Muscle layer of duodenum (tissue), 2 donors: ENCODE measurements at regions not wholly inside any gene's neighbourhood (a gene's known extent, or its start where the extent isn't known, plus 50 kb on each side); places are given as distances from the start of the nearest gene placed in this dataset.
A peak's percentile ranks its signal among the peaks of the same experiment; 100 is the strongest.

ENCODE experiments used
- H3K27ac ChIP-seq: one replicate; pipeline ENCODE4 v1.7.0; 2013; ENCODE audit warnings: mild to moderate bottlenecking, low read length
- H3K27me3 ChIP-seq: one replicate; pipeline ENCODE4 v1.7.0; 2013; ENCODE audit warnings: low read depth, mild to moderate bottlenecking, control low read depth, low read length
- H3K36me3 ChIP-seq, 2 donors: one replicate each; pipeline ENCODE4 v1.7.0; 2013; ENCODE audit warnings: low read length in 2 of 2, control low read depth in 1 of 2, mild to moderate bottlenecking in 1 of 2; ENCODE audit not compliant: insufficient read depth in 2 of 2, control insufficient read depth in 1 of 2
- H3K4me1 ChIP-seq, 2 donors: one replicate each; pipeline ENCODE4 v1.7.0; 2013; ENCODE audit warnings: low read length in 2 of 2, mild to moderate bottlenecking in 2 of 2, control low read depth in 1 of 2, moderate library complexity in 1 of 2; ENCODE audit not compliant: insufficient read depth in 2 of 2, control insufficient read depth in 1 of 2
- H3K4me3 ChIP-seq, 2 donors: one replicate each; pipeline ENCODE4 v1.7.0; 2013; ENCODE audit warnings: low read length in 2 of 2, low read depth in 1 of 2, mild to moderate bottlenecking in 1 of 2
- H3K9me3 ChIP-seq, 2 donors: one replicate each; pipeline ENCODE4 v1.7.0; 2013; ENCODE audit warnings: low read length in 2 of 2, control low read depth in 1 of 2, mild to moderate bottlenecking in 1 of 2; ENCODE audit not compliant: control insufficient read depth in 1 of 2
- donor health status: healthy.

GRCh38 chr3:159711560-159712333 is 276.9 kb upstream of the IL12A start:
- Histone ChIP-seq H3K9me3 (peaks cover 0 to 4% of the 10 kb centered on the region in 2 donors), H3K4me3 (no peak overlapping the region), H3K4me1 (no peaks in the 10 kb centered on the region), H3K27me3 (no peaks in the 10 kb centered on the region), H3K27ac (no peak overlapping the region), H3K36me3 (no peaks in the 10 kb centered on the region)

- H3K4me3 ChIP-seq = no peak overlapping the region
- H3K36me3 ChIP-seq = no peaks in the 10 kb centered on the region
- no peaks in the 10 kb centered on the region for H3K9me3 ChIP-seq
- H3K4me1 ChIP-seq = no peaks in the 10 kb centered on the region
- H3K27ac ChIP-seq = no peak overlapping the region
- no peaks in the 10 kb centered on the region for H3K27me3 ChIP-seq
Observed at GRCh38 chr3:159721324-159721723, 267.3 kb upstream of the IL12A start.

- H3K27ac ChIP-seq = no peak overlapping the region
- no peaks in the 10 kb centered on the region for H3K4me1 ChIP-seq
- H3K4me3 ChIP-seq = no peak overlapping the region
- no peaks in the 10 kb centered on the region for H3K9me3 ChIP-seq
- no peaks in the 10 kb centered on the region for H3K36me3 ChIP-seq
- no peaks in the 10 kb centered on the region for H3K27me3 ChIP-seq
Observed at GRCh38 chr3:159723295-159723694, 265.3 kb upstream of the IL12A start.

DNA sequence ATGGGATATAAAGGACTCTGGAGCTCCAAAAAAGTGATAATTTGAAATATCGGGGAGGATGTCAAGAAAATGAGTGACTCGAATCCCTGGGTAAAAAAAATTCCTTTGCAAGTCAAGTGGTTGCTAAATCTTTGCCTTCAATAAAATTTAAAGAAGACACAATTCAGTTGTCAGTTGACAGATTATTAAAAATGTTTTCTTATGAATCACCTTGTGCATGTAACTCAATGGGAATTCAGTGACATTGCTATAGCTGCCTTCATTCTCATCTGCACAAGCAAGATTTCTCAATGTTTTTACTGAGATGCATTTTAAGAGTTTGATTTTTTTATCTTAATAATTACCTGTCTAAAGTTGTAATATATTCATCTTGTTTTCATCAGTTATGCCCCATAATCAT is 264.0 kb upstream of the IL12A start:
- no peaks in the 10 kb centered on the region for H3K9me3 ChIP-seq
- no peaks in the 10 kb centered on the region for H3K4me1 ChIP-seq
- no peak overlapping the region for H3K4me3 ChIP-seq
- no peaks in the 10 kb centered on the region for H3K27me3 ChIP-seq
- H3K27ac ChIP-seq = no peak overlapping the region
- H3K36me3 ChIP-seq = no peaks in the 10 kb centered on the region

DNA sequence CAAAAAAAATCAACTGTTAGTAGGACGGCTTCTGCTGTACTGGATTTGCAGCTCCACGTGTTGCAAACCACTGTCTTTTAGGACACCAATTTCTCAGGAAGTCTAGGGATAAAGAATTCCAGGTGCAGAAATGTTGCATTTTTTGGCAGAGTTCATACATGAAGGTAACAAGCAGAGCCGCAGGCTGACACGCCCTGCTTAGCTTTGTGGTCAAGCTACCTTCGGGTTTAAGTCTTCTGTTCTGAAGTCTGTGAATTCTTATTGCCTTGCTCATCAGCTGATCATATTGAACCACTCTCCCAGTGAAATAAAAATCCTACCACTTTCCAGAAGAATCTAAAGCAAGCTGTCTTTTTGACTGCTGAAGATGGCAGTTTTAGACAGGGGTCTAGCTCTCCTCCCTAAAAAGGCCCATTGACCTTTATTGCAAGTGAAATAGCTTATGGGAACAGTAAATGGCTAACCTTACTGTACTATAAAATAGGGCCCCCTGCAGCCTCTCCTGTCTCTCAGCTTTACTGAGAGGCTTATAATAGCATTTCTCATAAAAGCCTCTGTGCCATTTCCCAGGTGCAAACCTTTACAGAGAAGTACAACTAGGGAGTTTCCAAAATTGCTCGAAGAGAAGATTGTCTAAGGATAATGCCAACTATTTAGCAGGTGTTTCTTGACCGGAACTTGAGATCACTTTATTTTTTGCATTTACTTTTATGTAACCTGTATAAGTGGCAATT is 262.2 kb upstream of the IL12A start:
- Histone ChIP-seq H3K4me1 (no peaks in the 10 kb centered on the region), H3K27ac (no peak overlapping the region)

DNA sequence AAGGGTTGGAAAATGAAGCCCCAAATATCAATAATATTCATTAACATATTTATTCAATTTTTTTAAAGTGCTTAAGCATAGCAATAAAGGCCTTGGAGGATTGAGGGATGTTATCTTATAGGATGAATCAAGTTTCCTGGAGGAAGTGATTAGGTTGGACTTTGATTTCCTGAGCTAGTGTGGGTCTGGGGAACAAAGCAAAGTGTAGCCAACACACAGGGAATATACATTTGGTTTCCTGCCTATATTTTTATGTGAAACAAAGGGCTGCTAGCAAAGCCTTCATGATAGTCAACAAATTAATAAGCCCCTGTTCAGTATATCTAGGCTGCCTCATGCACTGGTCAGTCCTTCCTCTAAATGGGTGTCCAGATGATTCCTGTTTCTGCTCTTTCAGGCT is 261.1 kb upstream of the IL12A start:
- Histone ChIP-seq H3K4me3 (no peak overlapping the region), H3K36me3 (no peaks in the 10 kb centered on the region), H3K27me3 (no peaks in the 10 kb centered on the region), H3K27ac (no peak overlapping the region), H3K4me1 (peaks cover 0 to 7% of the 10 kb centered on the region in 2 donors), H3K9me3 (no peaks in the 10 kb centered on the region)

More for the DNA sequence above, 262.2 kb upstream of the IL12A start:
- Histone ChIP-seq H3K9me3 (no peaks in the 10 kb centered on the region), H3K27me3 (no peaks in the 10 kb centered on the region), H3K36me3 (no peaks in the 10 kb centered on the region), H3K4me3 (no peak overlapping the region)

GRCh38 chr3:159731254-159731653 is 257.4 kb upstream of the IL12A start:
- Histone ChIP-seq H3K36me3 (no peaks in the 10 kb centered on the region), H3K4me3 (no peak overlapping the region), H3K27me3 (no peaks in the 10 kb centered on the region)

GRCh38 chr3:159732172-159733111 is 256.2 kb upstream of the IL12A start:
- H3K27ac ChIP-seq = peak overlapping the region; percentile 17
- peak overlapping the region; percentile 1 to 61 for H3K4me3 ChIP-seq
- no peaks in the 10 kb centered on the region for H3K9me3 ChIP-seq
- peaks cover 0 to 8% of the 10 kb centered on the region in 2 donors for H3K4me1 ChIP-seq
- no peaks in the 10 kb centered on the region for H3K27me3 ChIP-seq
- no peaks in the 10 kb centered on the region for H3K36me3 ChIP-seq

More at GRCh38 chr3:159731254-159731653, 257.4 kb upstream of the IL12A start:
- H3K9me3 ChIP-seq = no peaks in the 10 kb centered on the region
- H3K4me1 ChIP-seq = peaks cover 0 to 8% of the 10 kb centered on the region in 2 donors
- H3K27ac ChIP-seq = no peak overlapping the region

GRCh38 chr3:159733194-159733860 is 255.3 kb upstream of the IL12A start:
- H3K9me3 ChIP-seq = no peaks in the 10 kb centered on the region
- no peaks in the 10 kb centered on the region for H3K27me3 ChIP-seq
- no peaks in the 10 kb centered on the region for H3K36me3 ChIP-seq
- H3K27ac ChIP-seq = no peak overlapping the region
- H3K4me3 ChIP-seq = peak overlapping the region in 1 of 2 donors; percentile 61
- peaks cover 0 to 8% of the 10 kb centered on the region in 2 donors for H3K4me1 ChIP-seq

DNA sequence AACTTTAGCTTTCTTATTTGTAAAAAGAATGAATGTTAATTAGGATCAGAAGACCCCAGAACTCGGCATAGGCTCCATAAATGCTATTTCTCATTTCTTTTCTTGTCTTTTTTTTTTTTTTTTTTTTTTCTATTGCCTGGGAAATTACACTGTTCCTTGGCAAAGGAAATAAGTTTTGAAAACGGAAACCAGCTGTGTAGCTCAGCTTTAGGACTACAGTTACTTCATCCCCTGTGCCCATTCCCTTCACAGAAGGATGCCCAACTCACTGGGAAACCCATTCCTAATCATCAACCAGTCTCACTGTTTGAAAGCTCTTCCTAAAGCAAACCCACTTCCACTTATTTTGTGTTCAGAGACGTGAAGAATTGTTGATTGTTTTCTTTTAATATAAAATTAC is 254.0 kb upstream of the IL12A start:
- H3K27me3 ChIP-seq = no peaks in the 10 kb centered on the region
- no peak overlapping the region for H3K27ac ChIP-seq
- no peak overlapping the region for H3K4me3 ChIP-seq
- H3K36me3 ChIP-seq = no peaks in the 10 kb centered on the region
- no peaks in the 10 kb centered on the region for H3K9me3 ChIP-seq
- peaks cover 0 to 8% of the 10 kb centered on the region in 2 donors for H3K4me1 ChIP-seq
